B cell (primary cell): ENCODE measurements at regions not wholly inside any gene's neighbourhood (a gene's known extent, or its start where the extent isn't known, plus 50 kb on each side); places are given as distances from the start of the nearest gene placed in this dataset.

ENCODE experiments used
- ATAC-seq: fragments of 200-7000 bp; cut with Tn5 transposase; one replicate; pipeline ENCODE4 v1.10.0; 2021; ENCODE audit warnings: low read depth, mild to moderate bottlenecking, moderate number of reproducible peaks, moderate library complexity
- CTCF ChIA-PET: fragments of 350-600 bp; sonication (Branson Sonifier 250); formaldehyde crosslinking; loops from one replicate; lab custom pipeline; 2021; ENCODE audit warnings: antibody characterized with exemption, inconsistent platforms; lab: Charles Lee
- POLR2A ChIA-PET: fragments of 350-600 bp; sonication (Branson Sonifier 250); formaldehyde crosslinking; loops from one replicate; lab custom pipeline; 2021; ENCODE audit warnings: antibody characterized with exemption; lab: Charles Lee
- DNase-seq: peaks from one replicate; pipeline ENCODE4 v3.0.0; 2013
- H2AFZ ChIP-seq: 2 replicates; pipeline ENCODE4 v1.6.1; 2012; ENCODE audit warnings: mild to moderate bottlenecking, low read depth, low read length; ENCODE audit not compliant: insufficient read depth, poor library complexity, severe bottlenecking
- H3K27ac ChIP-seq, 2 donors: 1 replicate in 1 of 2; 2 replicates in 1 of 2; pipeline ENCODE4 v1.5.1; 2012 to 2013; ENCODE audit warnings: low read length in 2 of 2, mild to moderate bottlenecking in 2 of 2, moderate library complexity in 1 of 2
- H3K27me3 ChIP-seq, 4 experiments: fragments of 200-600 bp in 1 of 4; sonication (generic) in 1 of 4; replicated peaks in 1 of 4; 1 replicate in 2 of 4; 2 replicates in 2 of 4; pipeline versions ENCODE4 v1.6.1 to v1.7.0; 2013 to 2016; ENCODE audit warnings: low read length in 3 of 4, mild to moderate bottlenecking in 2 of 4, mixed read lengths in 1 of 4, moderate library complexity in 1 of 4; ENCODE audit not compliant: insufficient read depth in 4 of 4, control insufficient read depth in 3 of 4; ENCODE audit errors: control extremely low read depth in 1 of 4
- H3K36me3 ChIP-seq, 2 experiments: replicated peaks in 1 of 2; 1 replicate in 1 of 2; 2 replicates in 1 of 2; pipeline versions ENCODE4 v1.6.1 to v1.7.1; 2013; ENCODE audit warnings: low read length in 1 of 2; ENCODE audit not compliant: insufficient read depth in 2 of 2, control insufficient read depth in 1 of 2; ENCODE audit errors: control extremely low read depth in 1 of 2, extremely low read depth in 1 of 2
- H3K4me1 ChIP-seq, 2 donors: fragments of 200-600 bp in 1 of 2; sonication (generic) in 1 of 2; 1 replicate in 1 of 2; 2 replicates in 1 of 2; pipeline versions ENCODE4 v1.5.1 to v1.6.1; 2013 to 2017; ENCODE audit warnings: low read length in 2 of 2; ENCODE audit not compliant: control insufficient read depth in 2 of 2, insufficient read depth in 2 of 2
- H3K4me2 ChIP-seq: replicated peaks from 2 replicates; pipeline ENCODE3; 2012; ENCODE audit warnings: mild to moderate bottlenecking, low read depth, low read length; ENCODE audit not compliant: poor library complexity, severe bottlenecking
- H3K4me3 ChIP-seq, 5 experiments: fragments of 200-600 bp in 1 of 5; sonication (generic) in 1 of 5; 1 replicate in 3 of 5; 2 replicates in 2 of 5; pipeline versions ENCODE4 v1.5.1 to v1.7.0; 2011 to 2016; ENCODE audit warnings: low read length in 4 of 5, mild to moderate bottlenecking in 4 of 5, low read depth in 2 of 5, control low read depth in 1 of 5, moderate library complexity in 1 of 5; ENCODE audit not compliant: insufficient read depth in 1 of 5; ENCODE audit errors: control extremely low read depth in 1 of 5, extremely low read depth in 1 of 5
- H3K79me2 ChIP-seq: fragments of 200-600 bp; sonication (generic); one replicate; pipeline ENCODE4 v1.6.0; 2016; ENCODE audit warnings: low read length; ENCODE audit not compliant: control insufficient read depth, insufficient read depth
- H3K9ac ChIP-seq: fragments of 200-600 bp; sonication (generic); 2 replicates; pipeline ENCODE4 v1.6.1; 2017; ENCODE audit warnings: mild to moderate bottlenecking, low read length, moderate library complexity
- H3K9me3 ChIP-seq, 3 donors: one replicate each; pipeline versions ENCODE4 v1.6.1 to v1.7.1; 2013; ENCODE audit warnings: low read length in 2 of 3; ENCODE audit not compliant: control insufficient read depth in 2 of 3, insufficient read depth in 1 of 3; ENCODE audit errors: control extremely low read depth in 1 of 3
- H4K20me1 ChIP-seq: 2 replicates; pipeline ENCODE4 v1.6.0; 2012; ENCODE audit warnings: mild to moderate bottlenecking, low read length; ENCODE audit not compliant: insufficient read depth, control insufficient read depth, poor library complexity, severe bottlenecking
- H3K27ac Mint-ChIP-seq: one replicate; pipeline ENCODE4 v1.8.0; 2021; ENCODE audit warnings: mixed read lengths
- H3K27me3 Mint-ChIP-seq: one replicate; pipeline ENCODE4 v1.8.0; 2021; ENCODE audit warnings: mixed read lengths
- H3K4me1 Mint-ChIP-seq: one replicate; pipeline ENCODE4 v1.8.0; 2021; ENCODE audit warnings: mixed read lengths
- H3K4me3 Mint-ChIP-seq: one replicate; pipeline ENCODE4 v1.8.0; 2021; ENCODE audit warnings: mixed read lengths
- H3K9me3 Mint-ChIP-seq: one replicate; pipeline ENCODE4 v1.8.0; 2022; ENCODE audit warnings: mixed read lengths; ENCODE audit not compliant: insufficient read depth
- CTCF ChIP-seq: fragments of 200-600 bp; IDR thresholded peaks from one replicate; pipeline ENCODE4 v1.8.0; 2022; ENCODE audit warnings: antibody characterized with exemption, mild to moderate bottlenecking
- EZH2 ChIP-seq: IDR thresholded peaks from 2 replicates; pipeline ENCODE4 v1.6.1; 2012; ENCODE audit warnings: borderline replicate concordance, low read depth, mild to moderate bottlenecking, moderate library complexity, low read length; ENCODE audit not compliant: insufficient read depth, poor library complexity, severe bottlenecking
- WGBS: methylation state at CpG from one replicate; pipeline ENCODE4 v1.1.5; 2013; ENCODE audit warnings: missing lambda C conversion rate; ENCODE audit not compliant: insufficient coverage; 5-methylcytosine and 5-hydroxymethylcytosine counted together
- intact Hi-C: fragments of 100-400 bp; cut with micrococcal nuclease; formaldehyde crosslinking; loops from one replicate; pipeline ENCODE4 v1.10.0; 2022

GRCh38 chr1:195376190-195376589 lies 1232.0 kb downstream of the KCNT2 start:
- no peaks in the 10 kb centered on the region for H3K27me3 Mint-ChIP-seq
- CTCF ChIA-PET: no interaction called here
- H4K20me1 ChIP-seq: no peaks in the 10 kb centered on the region
- no peaks in the 10 kb centered on the region for H3K79me2 ChIP-seq
- no peaks in the 10 kb centered on the region for H3K9me3 ChIP-seq
- H3K36me3 ChIP-seq: no peaks in the 10 kb centered on the region
- H3K4me3 Mint-ChIP-seq: no peak overlapping the region
- DNase-seq: no peak
- H3K4me3 ChIP-seq: no peak overlapping the region
- POLR2A ChIA-PET: no interaction called here
- no peak overlapping the region for H2AFZ ChIP-seq
- H3K4me2 ChIP-seq: no peak overlapping the region
- TF ChIP-seq CTCF: no peak
- no peak for TF ChIP-seq EZH2
- no peaks in the 10 kb centered on the region for H3K4me1 ChIP-seq
- intact Hi-C loops: no loop called here
- ATAC-seq: no peak
- no peak overlapping the region for H3K9ac ChIP-seq
- H3K27me3 ChIP-seq: no peaks in the 10 kb centered on the region
- no peak overlapping the region for H3K27ac Mint-ChIP-seq
- no peaks in the 10 kb centered on the region for H3K4me1 Mint-ChIP-seq
- no peaks in the 10 kb centered on the region for H3K9me3 Mint-ChIP-seq
- H3K27ac ChIP-seq: no peak overlapping the region

GRCh38 chr1:195373856-195374255 lies 1234.4 kb downstream of the KCNT2 start:
- Mint-ChIP-seq H3K27me3 (no peaks in the 10 kb centered on the region), H3K4me3 (no peak overlapping the region), H3K4me1 (no peaks in the 10 kb centered on the region), H3K9me3 (no peaks in the 10 kb centered on the region), H3K27ac (no peak overlapping the region)
- ChIA-PET CTCF (no interaction called here), POLR2A (no interaction called here)
- Histone ChIP-seq H3K27ac (no peak overlapping the region), H3K9ac (no peak overlapping the region), H3K27me3 (no peaks in the 10 kb centered on the region), H3K79me2 (no peaks in the 10 kb centered on the region), H3K4me1 (no peaks in the 10 kb centered on the region), H3K4me3 (no peak overlapping the region), H2AFZ (no peak overlapping the region), H3K4me2 (no peak overlapping the region), H4K20me1 (no peaks in the 10 kb centered on the region), H3K36me3 (no peaks in the 10 kb centered on the region), H3K9me3 (no peaks in the 10 kb centered on the region)
- intact Hi-C loops: no loop called here
- ATAC-seq (no peak), DNase-seq (no peak)
- TF ChIP-seq EZH2 (no peak), CTCF (no peak)
- 100% methylated on average over 2 of the region's 3 CpGs for WGBS
